Keratinocyte (primary cell): ENCODE measurements at regions not wholly inside any gene's neighbourhood (a gene's known extent, or its start where the extent isn't known, plus 50 kb on each side); places are given as distances from the start of the nearest gene placed in this dataset.

Experiments
- DNase-seq: peaks from one replicate; pipeline ENCODE4 v3.0.0-alpha.2; 2011; ENCODE audit warnings: low read depth, missing footprints, low spot score
- FAIRE-seq: peaks from 2 replicates; lab custom pipeline; 2011; peaks lifted over from hg19 to GRCh38; lab: Jason Lieb, UNC
- H2AFZ ChIP-seq: 2 replicates; pipeline ENCODE4 v1.6.0; 2012; ENCODE audit warnings: low read length, control low read depth, inconsistent platforms; ENCODE audit not compliant: control insufficient read depth
- H3K27ac ChIP-seq: 2 replicates; pipeline ENCODE4 v1.5.1; 2011; ENCODE audit warnings: low read length; ENCODE audit not compliant: control insufficient read depth, insufficient read depth
- H3K27me3 ChIP-seq: 3 replicates; pipeline ENCODE4 v1.6.0; 2011; ENCODE audit warnings: low read length; ENCODE audit not compliant: control insufficient read depth, insufficient read depth; ENCODE audit errors: extremely low read depth
- H3K36me3 ChIP-seq, 2 experiments: 2 replicates in 1 of 2; 3 replicates in 1 of 2; pipeline ENCODE4 v1.5.1; 2011; ENCODE audit warnings: low read length in 2 of 2, mild to moderate bottlenecking in 1 of 2; ENCODE audit not compliant: control insufficient read depth in 2 of 2, insufficient read depth in 2 of 2; ENCODE audit errors: extremely low read depth in 1 of 2
- H3K4me1 ChIP-seq: 3 replicates; pipeline ENCODE4 v1.5.1; 2011; ENCODE audit warnings: low read length; ENCODE audit not compliant: control insufficient read depth, insufficient read depth; ENCODE audit errors: extremely low read depth
- H3K4me2 ChIP-seq: 3 replicates; pipeline ENCODE4 v1.6.0; 2011; ENCODE audit warnings: low read depth, low read length; ENCODE audit not compliant: control insufficient read depth, insufficient read depth; ENCODE audit errors: extremely low read depth
- H3K4me3 ChIP-seq, 3 experiments: fragments of 200-600 bp in 1 of 3; sonication (generic) in 1 of 3; 2 replicates in 2 of 3; 3 replicates in 1 of 3; pipeline ENCODE4 v1.5.1; 2011 to 2016; ENCODE audit warnings: low read length in 3 of 3, mild to moderate bottlenecking in 3 of 3, control low read depth in 2 of 3, inconsistent platforms in 1 of 3, low read depth in 1 of 3, mixed read lengths in 1 of 3, mixed run types in 1 of 3, moderate library complexity in 1 of 3; ENCODE audit not compliant: control insufficient read depth in 2 of 3, insufficient read depth in 2 of 3; ENCODE audit errors: extremely low read depth in 1 of 3
- H3K79me2 ChIP-seq: 2 replicates; pipeline ENCODE4 v1.6.0; 2012; ENCODE audit warnings: low read length; ENCODE audit not compliant: control insufficient read depth, insufficient read depth
- H3K9ac ChIP-seq: 3 replicates; pipeline ENCODE4 v1.6.0; 2011; ENCODE audit warnings: low read length; ENCODE audit not compliant: control insufficient read depth, insufficient read depth; ENCODE audit errors: extremely low read depth
- H3K9me1 ChIP-seq: 3 replicates; pipeline ENCODE4 v1.6.0; 2011; ENCODE audit warnings: low read length; ENCODE audit not compliant: control insufficient read depth, insufficient read depth; ENCODE audit errors: extremely low read depth
- H3K9me3 ChIP-seq: 2 replicates; pipeline ENCODE4 v1.5.1; 2012; ENCODE audit warnings: low read depth, low read length; ENCODE audit not compliant: control insufficient read depth
- H4K20me1 ChIP-seq: 3 replicates; pipeline ENCODE4 v1.6.0; 2011; ENCODE audit warnings: low read length; ENCODE audit not compliant: control insufficient read depth, insufficient read depth; ENCODE audit errors: extremely low read depth
- CTCF ChIP-seq, 3 experiments: IDR thresholded peaks in 1 of 3; conservative IDR thresholded peaks in 1 of 3; optimal IDR thresholded peaks in 1 of 3; 2 replicates in 2 of 3; 3 replicates in 1 of 3; pipeline versions ENCODE3 to v1.5.1; 2011; ENCODE audit warnings: low read length in 3 of 3, mild to moderate bottlenecking in 3 of 3, moderate library complexity in 2 of 3, control low read depth in 1 of 3, inconsistent platforms in 1 of 3; ENCODE audit not compliant: insufficient read depth in 2 of 3; ENCODE audit errors: extremely low read depth in 1 of 3
- EZH2 ChIP-seq: IDR thresholded peaks from one replicate; pipeline ENCODE4 v1.6.1; 2012; ENCODE audit warnings: inconsistent platforms, mild to moderate bottlenecking, low read length, moderate library complexity
- dilution Hi-C: fragments of 300-500 bp; cut with MboI; formaldehyde crosslinking; loops from one replicate; pipeline ENCODE4 v1.7.0; 2020; ENCODE audit warnings: low sequenced_read_pairs; ENCODE audit not compliant: extremely low pct_ligation_motif_present

- Histone ChIP-seq H3K36me3 (no peaks in the 10 kb centered on the region), H3K27me3 (peaks cover 13% of the 10 kb centered on the region), H3K4me2 (no peak overlapping the region), H3K9me3 (no peaks in the 10 kb centered on the region), H3K9me1 (no peaks in the 10 kb centered on the region), H3K79me2 (no peaks in the 10 kb centered on the region), H2AFZ (no peak overlapping the region), H3K27ac (no peak overlapping the region), H3K4me1 (no peaks in the 10 kb centered on the region), H3K9ac (no peak overlapping the region), H3K4me3 (no peak overlapping the region), H4K20me1 (no peaks in the 10 kb centered on the region)
- dilution Hi-C loops = no loop called here
- TF ChIP-seq EZH2 (no peak), CTCF (optimal IDR thresholded peaks at IDR 0.05 in 1 of 3, IDR thresholded peaks at IDR 0.05 in 1 of 3, conservative IDR thresholded peaks at IDR 0.05 in 1 of 3; ENCODE audit: extremely low read depth in 1 of 3, insufficient read depth in 2 of 3, low read length in 3 of 3) (no peak)
- no peak for FAIRE-seq
- no peak for DNase-seq
These were observed 101.0 kb upstream of the ADRA1D start for GRCh38 chr20:4350096-4350495.

DNA sequence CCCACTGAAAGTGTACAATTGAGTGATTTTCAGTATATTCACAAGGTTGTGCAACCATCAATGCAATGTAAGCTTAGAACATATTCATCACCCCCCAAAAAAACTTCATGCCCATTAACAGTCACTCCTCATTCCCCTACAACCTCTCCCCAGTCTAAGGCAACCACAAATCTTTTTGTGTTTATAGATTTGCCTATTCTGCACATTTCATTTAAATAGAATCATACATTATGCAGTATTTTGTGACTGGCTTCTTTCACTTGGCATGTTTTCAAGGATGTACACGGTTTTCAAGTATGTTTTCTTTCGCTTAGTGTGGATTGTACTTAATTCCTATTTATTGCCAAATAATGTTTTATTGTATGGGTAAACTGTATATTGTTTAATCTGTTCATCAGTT, 95.6 kb upstream of the ADRA1D start:
- DNase-seq = no peak
- H2AFZ ChIP-seq = no peak overlapping the region
- no peaks in the 10 kb centered on the region for H3K9me3 ChIP-seq
- FAIRE-seq = no peak
- TF ChIP-seq EZH2 (no peak), CTCF (optimal IDR thresholded peaks at IDR 0.05 in 1 of 3, IDR thresholded peaks at IDR 0.05 in 1 of 3, conservative IDR thresholded peaks at IDR 0.05 in 1 of 3; ENCODE audit: extremely low read depth in 1 of 3, insufficient read depth in 2 of 3, low read length in 3 of 3) (no peak)
- no peaks in the 10 kb centered on the region for H3K9me1 ChIP-seq
- no peaks in the 10 kb centered on the region for H3K79me2 ChIP-seq
- dilution Hi-C loops = no loop called here
- peaks cover 14% of the 10 kb centered on the region for H3K4me1 ChIP-seq
- no peak overlapping the region for H3K4me2 ChIP-seq
- H3K27me3 ChIP-seq = peaks cover 6% of the 10 kb centered on the region
- H4K20me1 ChIP-seq = no peaks in the 10 kb centered on the region
- no peak overlapping the region for H3K27ac ChIP-seq
- no peak overlapping the region for H3K9ac ChIP-seq
- no peak overlapping the region for H3K4me3 ChIP-seq
- no peaks in the 10 kb centered on the region for H3K36me3 ChIP-seq
